ENCODE measurements at regions not wholly inside any gene's neighbourhood (a gene's known extent, or its start where the extent isn't known, plus 50 kb on each side); places are given as distances from the start of the nearest gene placed in this dataset.

GRCh38 chr6:19435755-19436154, 401.4 kb upstream of the ID4 start:
- WGBS (ENCODE audit: insufficient coverage, insufficient replicate concordance, low lambda C conversion rate, missing lambda C conversion rate), result 17% methylated on average over 3 of the region's 3 CpGs
- Histone ChIP-seq H3K4me2 (ENCODE audit: control insufficient read depth, insufficient read depth) (no peak overlapping the region), H4K20me1 (ENCODE audit: control insufficient read depth, insufficient read depth) (no peaks in the 10 kb centered on the region), H3K9me3 (replicated peaks; ENCODE audit: control insufficient read depth, insufficient read depth, low read length) (no peaks in the 10 kb centered on the region), H3K27ac (ENCODE audit: control insufficient read depth, insufficient read depth) (no peak overlapping the region), H3K79me2 (ENCODE audit: control insufficient read depth, insufficient read depth, low read length) (no peaks in the 10 kb centered on the region), H3K4me3 (no peak overlapping the region), H3K9ac (ENCODE audit: control insufficient read depth, insufficient read depth, low read length) (no peak overlapping the region), H3K36me3 (ENCODE audit: control insufficient read depth in 2 of 2, insufficient read depth in 2 of 2, low read length in 1 of 2) (no peaks in the 10 kb centered on the region), H3K27me3 (replicated peaks in 1 of 2; ENCODE audit: control insufficient read depth in 2 of 2, insufficient read depth in 2 of 2, low read length in 1 of 2) (no peaks in the 10 kb centered on the region), H2AFZ (ENCODE audit: control insufficient read depth, low read depth, low read length) (no peak overlapping the region), H3K4me1 (ENCODE audit: control insufficient read depth, insufficient read depth, low read length) (no peaks in the 10 kb centered on the region)
- in situ Hi-C loops (cut with MboI), result no loop called here
- ATAC-seq (no peak), DNase-seq (ENCODE audit: low read depth, low spot score) (no peak), FAIRE-seq (no peak)
- intact Hi-C loops (cut with micrococcal nuclease; ENCODE audit: unreplicated experiment), result no loop called here
- no TSS peak for BruUV-seq (replicated peaks)
- ChIA-PET POLR2A (no interaction called here), RAD21 (ENCODE audit: unreplicated experiment) (no interaction called here), SMC1A (ENCODE audit: uncharacterized antibody, unreplicated experiment) (no interaction called here), CTCF (no interaction called here)
- TF ChIP-seq NFYB (IDR thresholded peaks at IDR 0.05; ENCODE audit: insufficient read depth, low read depth, low read length), result no peak
- TF ChIP-seq, protein P1, sequence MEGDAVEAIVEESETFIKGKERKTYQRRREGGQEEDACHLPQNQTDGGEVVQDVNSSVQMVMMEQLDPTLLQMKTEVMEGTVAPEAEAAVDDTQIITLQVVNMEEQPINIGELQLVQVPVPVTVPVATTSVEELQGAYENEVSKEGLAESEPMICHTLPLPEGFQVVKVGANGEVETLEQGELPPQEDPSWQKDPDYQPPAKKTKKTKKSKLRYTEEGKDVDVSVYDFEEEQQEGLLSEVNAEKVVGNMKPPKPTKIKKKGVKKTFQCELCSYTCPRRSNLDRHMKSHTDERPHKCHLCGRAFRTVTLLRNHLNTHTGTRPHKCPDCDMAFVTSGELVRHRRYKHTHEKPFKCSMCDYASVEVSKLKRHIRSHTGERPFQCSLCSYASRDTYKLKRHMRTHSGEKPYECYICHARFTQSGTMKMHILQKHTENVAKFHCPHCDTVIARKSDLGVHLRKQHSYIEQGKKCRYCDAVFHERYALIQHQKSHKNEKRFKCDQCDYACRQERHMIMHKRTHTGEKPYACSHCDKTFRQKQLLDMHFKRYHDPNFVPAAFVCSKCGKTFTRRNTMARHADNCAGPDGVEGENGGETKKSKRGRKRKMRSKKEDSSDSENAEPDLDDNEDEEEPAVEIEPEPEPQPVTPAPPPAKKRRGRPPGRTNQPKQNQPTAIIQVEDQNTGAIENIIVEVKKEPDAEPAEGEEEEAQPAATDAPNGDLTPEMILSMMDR (IDR thresholded peaks at IDR 0.05 in 2 of 3, conservative IDR thresholded peaks at IDR 0.05 in 1 of 3; ENCODE audit: control insufficient read depth in 2 of 3, extremely low read depth in 1 of 3, insufficient read depth in 1 of 3, low read depth in 3 of 3, low read length in 3 of 3), result no peak
- TF ChIP-seq RBBP5 (conservative IDR thresholded peaks at IDR 0.05), result no peak
- TF ChIP-seq ZZZ3 (IDR thresholded peaks at IDR 0.05; ENCODE audit: control insufficient read depth, insufficient read length, low read depth), result no peak
- no peak for TF ChIP-seq MTA2 (IDR thresholded peaks at IDR 0.05; ENCODE audit: low read depth)

- H3K9me3 ChIP-seq (replicated peaks; ENCODE audit: control insufficient read depth, insufficient read depth, low read length), result no peaks in the 10 kb centered on the region
- no peak overlapping the region for H3K27ac ChIP-seq (ENCODE audit: control insufficient read depth, insufficient read depth)
- ChIA-PET POLR2A (no interaction called here), CTCF (no interaction called here), SMC1A (ENCODE audit: uncharacterized antibody, unreplicated experiment) (no interaction called here), RAD21 (ENCODE audit: unreplicated experiment) (no interaction called here)
- no peaks in the 10 kb centered on the region for H4K20me1 ChIP-seq (ENCODE audit: control insufficient read depth, insufficient read depth)
- intact Hi-C loops (cut with micrococcal nuclease; ENCODE audit: unreplicated experiment) (no loop called here), in situ Hi-C loops (cut with MboI) (no loop called here)
- no peaks in the 10 kb centered on the region for H3K4me1 ChIP-seq (ENCODE audit: control insufficient read depth, insufficient read depth, low read length)
- WGBS (ENCODE audit: insufficient coverage, insufficient replicate concordance, low lambda C conversion rate, missing lambda C conversion rate), result 34% methylated on average over 8 of the region's 8 CpGs
- H3K4me2 ChIP-seq (ENCODE audit: control insufficient read depth, insufficient read depth), result no peak overlapping the region
- H3K9ac ChIP-seq (ENCODE audit: control insufficient read depth, insufficient read depth, low read length), result no peak overlapping the region
- no peak overlapping the region for H2AFZ ChIP-seq (ENCODE audit: control insufficient read depth, low read depth, low read length)
- DNase-seq (ENCODE audit: low read depth, low spot score), result no peak
- no peak for ATAC-seq
- no peak for FAIRE-seq
- H3K79me2 ChIP-seq (ENCODE audit: control insufficient read depth, insufficient read depth, low read length), result no peaks in the 10 kb centered on the region
- H3K27me3 ChIP-seq (replicated peaks in 1 of 2; ENCODE audit: control insufficient read depth in 2 of 2, insufficient read depth in 2 of 2, low read length in 1 of 2), result no peaks in the 10 kb centered on the region
- no peaks in the 10 kb centered on the region for H3K36me3 ChIP-seq (ENCODE audit: control insufficient read depth in 2 of 2, insufficient read depth in 2 of 2, low read length in 1 of 2)
- BruUV-seq (replicated peaks), result no TSS peak
- no peak overlapping the region for H3K4me3 ChIP-seq
- no peak for TF ChIP-seq ATF2 (IDR thresholded peaks at IDR 0.05; ENCODE audit: low read length)
- TF ChIP-seq, protein P2, sequence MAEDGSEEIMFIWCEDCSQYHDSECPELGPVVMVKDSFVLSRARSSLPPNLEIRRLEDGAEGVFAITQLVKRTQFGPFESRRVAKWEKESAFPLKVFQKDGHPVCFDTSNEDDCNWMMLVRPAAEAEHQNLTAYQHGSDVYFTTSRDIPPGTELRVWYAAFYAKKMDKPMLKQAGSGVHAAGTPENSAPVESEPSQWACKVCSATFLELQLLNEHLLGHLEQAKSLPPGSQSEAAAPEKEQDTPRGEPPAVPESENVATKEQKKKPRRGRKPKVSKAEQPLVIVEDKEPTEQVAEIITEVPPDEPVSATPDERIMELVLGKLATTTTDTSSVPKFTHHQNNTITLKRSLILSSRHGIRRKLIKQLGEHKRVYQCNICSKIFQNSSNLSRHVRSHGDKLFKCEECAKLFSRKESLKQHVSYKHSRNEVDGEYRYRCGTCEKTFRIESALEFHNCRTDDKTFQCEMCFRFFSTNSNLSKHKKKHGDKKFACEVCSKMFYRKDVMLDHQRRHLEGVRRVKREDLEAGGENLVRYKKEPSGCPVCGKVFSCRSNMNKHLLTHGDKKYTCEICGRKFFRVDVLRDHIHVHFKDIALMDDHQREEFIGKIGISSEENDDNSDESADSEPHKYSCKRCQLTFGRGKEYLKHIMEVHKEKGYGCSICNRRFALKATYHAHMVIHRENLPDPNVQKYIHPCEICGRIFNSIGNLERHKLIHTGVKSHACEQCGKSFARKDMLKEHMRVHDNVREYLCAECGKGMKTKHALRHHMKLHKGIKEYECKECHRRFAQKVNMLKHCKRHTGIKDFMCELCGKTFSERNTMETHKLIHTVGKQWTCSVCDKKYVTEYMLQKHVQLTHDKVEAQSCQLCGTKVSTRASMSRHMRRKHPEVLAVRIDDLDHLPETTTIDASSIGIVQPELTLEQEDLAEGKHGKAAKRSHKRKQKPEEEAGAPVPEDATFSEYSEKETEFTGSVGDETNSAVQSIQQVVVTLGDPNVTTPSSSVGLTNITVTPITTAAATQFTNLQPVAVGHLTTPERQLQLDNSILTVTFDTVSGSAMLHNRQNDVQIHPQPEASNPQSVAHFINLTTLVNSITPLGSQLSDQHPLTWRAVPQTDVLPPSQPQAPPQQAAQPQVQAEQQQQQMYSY (CRISPR knock-in tag; IDR thresholded peaks at IDR 0.05), result no peak
Observed at GRCh38 chr6:19438566-19439353, 398.4 kb upstream of the ID4 start.

Data from GM12878 (cell line).